Heart right ventricle (tissue), 16 donors: ENCODE measurements at regions not wholly inside any gene's neighbourhood (a gene's known extent, or its start where the extent isn't known, plus 50 kb on each side); places are given as distances from the start of the nearest gene placed in this dataset.

Source experiments
- ATAC-seq, 8 donors: fragments of 200-7000 bp; cut with Tn5 transposase; one replicate each; pipeline ENCODE4 v1.9.1; 2020; ENCODE audit warnings: mild to moderate bottlenecking in 8 of 8, moderate library complexity in 8 of 8, moderate number of reproducible peaks in 1 of 8
- DNase-seq, 2 donors: peaks; one replicate each; pipeline ENCODE4 v3.0.0-alpha.2; 2020
- H3K27ac ChIP-seq, 10 donors: fragments of 200-600 bp; sonication (generic) in 2 of 10; one replicate each; pipeline versions ENCODE4 v1.5.0 to v1.8.0; 2020 to 2022; ENCODE audit warnings: mild to moderate bottlenecking in 3 of 10
- H3K27me3 ChIP-seq, 7 donors: fragments of 200-600 bp; one replicate each; pipeline ENCODE4 v1.8.0; 2021 to 2022; ENCODE audit warnings: mild to moderate bottlenecking in 2 of 7
- H3K36me3 ChIP-seq, 9 donors: fragments of 200-600 bp; sonication (generic) in 1 of 9; one replicate each; pipeline versions ENCODE4 v1.5.0 to v1.8.0; 2020 to 2022; ENCODE audit warnings: mild to moderate bottlenecking in 2 of 9
- H3K4me1 ChIP-seq, 9 donors: fragments of 200-600 bp; sonication (generic) in 1 of 9; one replicate each; pipeline versions ENCODE4 v1.5.0 to v1.8.0; 2020 to 2022; ENCODE audit warnings: mild to moderate bottlenecking in 4 of 9
- H3K4me3 ChIP-seq, 10 donors: fragments of 200-600 bp; sonication (generic) in 2 of 10; one replicate each; pipeline versions ENCODE4 v1.5.0 to v1.8.0; 2020 to 2022; ENCODE audit warnings: mild to moderate bottlenecking in 7 of 10, moderate library complexity in 2 of 10
- H3K9me3 ChIP-seq, 11 donors: fragments of 200-600 bp in 10 of 11; sonication (generic) in 2 of 11; one replicate each; pipeline versions ENCODE4 v1.5.0 to v1.8.0; 2013 to 2022; ENCODE audit warnings: mild to moderate bottlenecking in 2 of 11, control low read depth in 1 of 11, moderate library complexity in 1 of 11
- whole genome bisulfite sequencing, 2 donors: extraction: QIAGEN DNeasy Blood & Tissue Kit; methylation state at CpG; one replicate each; pipeline ENCODE4 v1.1.7; 2013; ENCODE audit warnings: inconsistent platforms in 1 of 2; 5-methylcytosine and 5-hydroxymethylcytosine counted together
- intact Hi-C, 10 donors: fragments of 100-400 bp; cut with DNase I; formaldehyde crosslinking; loops; one replicate each; pipeline versions ENCODE4 v1.11.1 to v1.14.2; 2022
- TF ChIP-seq, protein P1 (sequence below), 9 donors: fragments of 200-600 bp; sonication (generic) in 2 of 9; IDR thresholded peaks; one replicate each; pipeline versions ENCODE4 v1.5.0 to v1.8.0; 2021 to 2022; ENCODE audit warnings: antibody characterized with exemption in 9 of 9, mild to moderate bottlenecking in 5 of 9, moderate library complexity in 1 of 9
- donor health status: Arrhythmogenic right ventricular cardiomyopathy.
- donor health status: ischemic (EF 13 %, LVEDD 7.1; RV severe dilation, severe dysfunction).
- donor health status: healthy with polysubstance abuse.
- donor health status: DM: no; HTN: yes; CAD: no.
- donor health status: DM: no; HTN: no; CAD: no.
- donor health status: ischemic (EF 25% LVEDD 6.9; RV normal size, moderate dysfunction).
- donor health status: ischemic (EF 25% LVEDD 5.7; RV mildly dilated, moderate dysfunction).
- donor health status: healthy.
- donor health status: DM: yes; HTN: yes; CAD: no.
- donor health status: Ischemic cardiomyopathy.
- donor health status: ischemic (EF 35%, LVEDD 5.7; RV mildly dilated, moderate dysfunction).
- donor health status: nonischemic (EF 11% LVEDD 7.7; RV severe dilation, severe dysfunction).
- donor health status: DM: yes; HTN: yes; CAD: no.
- donor health status: PGD.
- donor health status: ischemic (EF 29% LVEDD 5.4; RV normal size, mild dysfunction).
- donor health status: nonischemic (EF 23%, LVEDD 6.1; RV moderate dilation, normal function).

DNA sequence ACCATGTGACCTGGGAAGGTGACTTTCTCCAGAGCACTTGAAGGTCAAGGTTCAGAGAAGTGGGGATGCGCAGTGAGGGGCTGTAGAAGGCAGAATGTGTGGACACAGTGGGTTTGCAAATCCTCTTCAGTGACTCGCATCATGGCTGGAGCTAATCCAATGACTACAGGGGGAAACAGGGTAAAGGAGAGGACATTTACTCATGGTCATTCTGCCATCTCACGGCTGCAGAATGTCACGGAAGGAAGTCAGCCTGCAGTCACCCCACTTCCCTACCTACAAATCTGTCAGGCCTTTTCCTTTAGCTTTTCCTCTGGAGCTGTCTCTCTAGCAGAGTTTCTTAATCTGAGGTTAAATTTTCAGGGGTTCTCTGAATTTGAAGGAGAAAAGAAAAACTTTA is 337.6 kb downstream of the CDC5L start:
- 62 to 82% methylated on average over 4 of the region's 4 CpGs for WGBS, 2 donors
- Histone ChIP-seq H3K4me3 (no peak overlapping the region), H3K36me3 (no peaks in the 10 kb centered on the region), H3K9me3 (no peaks in the 10 kb centered on the region), H3K27me3 (peaks cover 0 to 7% (median 0%) of the 10 kb centered on the region in 7 donors), H3K4me1 (peaks cover 0 to 14% (median 0%) of the 10 kb centered on the region in 9 donors), H3K27ac (no peak overlapping the region)
- intact Hi-C loops = no loop called here
- no peak for ATAC-seq
- TF ChIP-seq, protein P1, sequence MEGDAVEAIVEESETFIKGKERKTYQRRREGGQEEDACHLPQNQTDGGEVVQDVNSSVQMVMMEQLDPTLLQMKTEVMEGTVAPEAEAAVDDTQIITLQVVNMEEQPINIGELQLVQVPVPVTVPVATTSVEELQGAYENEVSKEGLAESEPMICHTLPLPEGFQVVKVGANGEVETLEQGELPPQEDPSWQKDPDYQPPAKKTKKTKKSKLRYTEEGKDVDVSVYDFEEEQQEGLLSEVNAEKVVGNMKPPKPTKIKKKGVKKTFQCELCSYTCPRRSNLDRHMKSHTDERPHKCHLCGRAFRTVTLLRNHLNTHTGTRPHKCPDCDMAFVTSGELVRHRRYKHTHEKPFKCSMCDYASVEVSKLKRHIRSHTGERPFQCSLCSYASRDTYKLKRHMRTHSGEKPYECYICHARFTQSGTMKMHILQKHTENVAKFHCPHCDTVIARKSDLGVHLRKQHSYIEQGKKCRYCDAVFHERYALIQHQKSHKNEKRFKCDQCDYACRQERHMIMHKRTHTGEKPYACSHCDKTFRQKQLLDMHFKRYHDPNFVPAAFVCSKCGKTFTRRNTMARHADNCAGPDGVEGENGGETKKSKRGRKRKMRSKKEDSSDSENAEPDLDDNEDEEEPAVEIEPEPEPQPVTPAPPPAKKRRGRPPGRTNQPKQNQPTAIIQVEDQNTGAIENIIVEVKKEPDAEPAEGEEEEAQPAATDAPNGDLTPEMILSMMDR (IDR thresholded peaks at IDR 0.05) = no peak
- no peak for DNase-seq

DNA sequence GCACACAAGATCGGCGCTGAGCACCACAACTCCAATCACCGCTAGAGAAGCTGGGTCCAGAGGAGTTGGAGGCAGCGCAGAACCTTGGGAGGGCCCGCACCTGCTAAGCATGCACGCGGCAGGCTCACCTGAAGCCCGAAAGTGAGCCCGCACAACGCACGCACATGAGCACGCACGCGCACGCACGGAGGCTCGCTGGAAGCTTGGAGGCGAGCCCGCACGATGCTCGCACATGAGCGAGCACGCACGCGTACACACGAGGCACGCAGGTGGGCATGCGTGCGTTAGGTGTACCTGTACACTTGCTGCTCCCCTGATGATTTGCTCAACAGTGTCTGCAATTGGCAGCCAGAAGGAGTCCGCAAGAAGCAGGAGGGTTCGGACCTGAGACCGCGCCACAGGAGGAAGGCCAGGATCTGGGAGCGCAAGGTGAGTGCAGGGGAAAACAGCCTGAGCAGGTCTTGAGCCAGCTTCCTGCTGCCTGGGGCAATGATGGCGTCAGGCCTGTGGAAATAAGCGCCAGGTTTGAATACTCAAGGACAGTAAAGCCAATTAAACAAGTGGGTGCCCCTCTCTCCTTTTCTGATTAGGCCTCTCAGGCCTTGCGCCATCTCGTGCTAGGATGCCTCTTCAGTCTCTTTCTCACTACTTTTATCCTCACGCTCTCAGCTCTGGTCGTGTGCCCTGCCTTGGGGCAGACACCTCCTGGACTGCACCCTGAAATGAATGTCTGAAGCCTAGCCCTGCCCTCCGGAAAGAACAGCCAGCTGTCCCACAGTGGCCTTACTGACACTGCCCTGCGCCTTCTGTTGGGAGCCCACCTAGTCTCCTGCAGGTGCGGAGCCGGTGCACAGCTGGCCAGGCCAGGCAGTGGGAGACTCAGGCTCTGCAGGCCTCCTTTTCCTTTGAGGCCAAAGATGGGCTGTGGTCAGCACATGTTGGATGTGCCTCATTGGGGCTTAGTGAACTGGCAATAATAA is 340.4 kb downstream of the CDC5L start:
- DNase-seq = no peak
- TF ChIP-seq, protein P1 (IDR thresholded peaks at IDR 0.05) = no peak
- intact Hi-C loops = no loop called here
- Histone ChIP-seq H3K4me3 (no peak overlapping the region), H3K4me1 (peaks cover 0 to 6% (median 0%) of the 10 kb centered on the region in 9 donors), H3K27me3 (peaks cover 0 to 7% (median 0%) of the 10 kb centered on the region in 7 donors), H3K27ac (no peak overlapping the region), H3K36me3 (no peaks in the 10 kb centered on the region), H3K9me3 (no peaks in the 10 kb centered on the region)
- WGBS, 2 donors = 86 to 94% methylated on average over 44 of the region's 44 CpGs
- ATAC-seq = no peak

DNA sequence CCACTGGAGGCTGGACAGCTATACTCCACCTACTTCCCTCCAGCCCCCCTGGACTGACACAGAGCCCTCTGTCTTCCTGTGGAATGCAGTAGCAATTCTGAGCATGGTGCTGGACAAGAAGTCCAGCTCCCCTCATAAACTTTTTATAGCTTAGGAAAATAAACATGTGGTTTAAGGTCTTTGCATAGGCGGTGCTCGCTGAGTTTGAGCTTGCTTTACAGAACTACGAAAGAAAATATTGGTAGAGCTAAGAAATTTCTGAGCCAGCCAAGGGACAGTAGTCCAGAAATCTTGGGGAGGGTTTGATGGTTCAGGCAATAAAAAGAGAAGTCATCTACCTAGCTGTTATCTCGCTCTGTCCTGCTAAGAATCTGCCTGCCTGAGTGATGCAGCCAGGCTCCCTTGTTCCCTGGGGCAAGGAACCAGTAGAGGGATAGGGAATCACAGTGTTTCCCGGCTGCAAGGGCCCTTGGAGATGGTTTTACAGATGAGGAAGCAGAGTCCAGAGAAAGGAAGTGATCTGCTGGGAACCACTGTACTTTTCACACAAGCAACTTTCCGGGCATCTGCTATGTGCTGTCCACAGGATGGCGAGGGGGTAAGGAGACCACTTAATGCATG is 343.4 kb downstream of the CDC5L start:
- Histone ChIP-seq H3K36me3 (no peaks in the 10 kb centered on the region), H3K9me3 (no peaks in the 10 kb centered on the region), H3K4me1 (peaks cover 0 to 13% (median 4%) of the 10 kb centered on the region in 9 donors), H3K27me3 (peaks cover 0 to 7% (median 0%) of the 10 kb centered on the region in 7 donors), H3K27ac (no peak overlapping the region), H3K4me3 (no peak overlapping the region)
- intact Hi-C loops = no loop called here
- DNase-seq (no peak), ATAC-seq (no peak)
- TF ChIP-seq, protein P1 (IDR thresholded peaks at IDR 0.05) = no peak
- 64 to 70% methylated on average over 7 of the region's 7 CpGs for WGBS, 2 donors

DNA sequence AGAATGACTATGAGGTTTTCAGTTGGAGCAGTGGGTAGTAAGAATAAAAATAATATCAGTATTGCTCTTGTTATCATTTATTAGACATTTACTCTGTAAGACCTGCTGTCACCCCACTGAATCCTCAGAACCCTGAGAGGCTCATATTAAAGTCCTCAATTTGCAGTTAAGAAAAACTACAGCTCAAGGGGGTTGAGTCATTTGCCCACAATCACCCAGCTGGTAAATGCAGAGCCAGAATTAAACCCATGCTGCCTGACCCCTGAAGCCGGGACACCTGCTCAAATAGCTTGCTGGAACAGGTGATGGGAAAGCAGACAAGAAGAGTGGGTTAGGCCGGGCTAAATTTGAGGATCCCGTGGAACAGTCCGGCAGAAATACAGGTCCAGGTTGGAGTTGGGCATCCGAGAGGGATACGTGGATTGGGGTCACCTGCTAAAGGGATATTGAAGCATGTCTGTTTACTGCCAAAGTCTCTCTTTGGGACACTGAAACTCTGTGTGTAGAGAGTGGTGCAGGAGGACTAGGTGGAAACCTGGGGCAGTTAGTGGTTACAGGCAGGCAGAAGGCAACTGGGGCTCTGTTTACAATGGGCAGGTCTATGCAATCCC is 344.1 kb downstream of the CDC5L start:
- TF ChIP-seq, protein P1 (IDR thresholded peaks at IDR 0.05) = no peak
- DNase-seq (no peak), ATAC-seq (no peak)
- Histone ChIP-seq H3K36me3 (no peaks in the 10 kb centered on the region), H3K27ac (no peak overlapping the region), H3K27me3 (peaks cover 0 to 7% (median 0%) of the 10 kb centered on the region in 7 donors), H3K9me3 (no peaks in the 10 kb centered on the region), H3K4me3 (no peak overlapping the region), H3K4me1 (peaks cover 0 to 13% (median 4%) of the 10 kb centered on the region in 9 donors)
- intact Hi-C loops = no loop called here
- WGBS, 2 donors = 88 to 96% methylated on average over 6 of the region's 6 CpGs
